ENCODE measurements at regions not wholly inside any gene's neighbourhood (a gene's known extent, or its start where the extent isn't known, plus 50 kb on each side); places are given as distances from the start of the nearest gene placed in this dataset.

- no peak for TF ChIP-seq POLR2A (IDR thresholded peaks at IDR 0.05; ENCODE audit: extremely low read depth, insufficient read length)
- no peak for TF ChIP-seq CTCF (IDR thresholded peaks at IDR 0.05; ENCODE audit: low read depth, low read length)
- no peak for TF ChIP-seq MYC (IDR thresholded peaks at IDR 0.05; ENCODE audit: low read depth, low read length)
- TF ChIP-seq MAX (IDR thresholded peaks at IDR 0.05; ENCODE audit: low read depth, low read length), result no peak
These were observed 1185.9 kb upstream of the TMEM132C start for GRCh38 chr12:127081058-127081457.
